SK-N-SH treated with all-trans-retinoic acid at 6 μM for 48 hours (cell line): ENCODE measurements at regions not wholly inside any gene's neighbourhood (a gene's known extent, or its start where the extent isn't known, plus 50 kb on each side); places are given as distances from the start of the nearest gene placed in this dataset.

Source experiments
- ARNTL ChIP-seq: fragments of 450-650 bp; formaldehyde crosslinking; IDR thresholded peaks from 2 replicates; pipeline ENCODE4 v1.5.0; 2020; ENCODE audit warnings: low read depth, mild to moderate bottlenecking, moderate library complexity, borderline replicate concordance
- CSDC2 ChIP-seq: fragments of 250-450 bp; sonication (Bioruptor Pico); IDR thresholded peaks from 2 replicates; pipeline ENCODE4 v1.5.0; 2020; ENCODE audit warnings: mild to moderate bottlenecking, moderate library complexity
- CSRNP3 ChIP-seq: fragments of 250-450 bp; sonication (Bioruptor Pico); IDR thresholded peaks from 2 replicates; pipeline ENCODE4 v1.5.1; 2021; ENCODE audit warnings: mild to moderate bottlenecking, moderate library complexity
- ISL1 ChIP-seq: fragments of 250-450 bp; sonication (Bioruptor Pico); IDR thresholded peaks from 2 replicates; pipeline ENCODE4 v2.1.2; 2022; ENCODE audit warnings: mild to moderate bottlenecking, moderate library complexity
- PATZ1 ChIP-seq: fragments of 250-450 bp; sonication (Bioruptor Pico); IDR thresholded peaks from 2 replicates; pipeline ENCODE4 v1.8.0; 2020; ENCODE audit warnings: mild to moderate bottlenecking, moderate library complexity, borderline replicate concordance
- POU6F1 ChIP-seq: fragments of 250-450 bp; sonication (Bioruptor Pico); IDR thresholded peaks from 2 replicates; pipeline ENCODE4 v1.8.0; 2021; ENCODE audit warnings: low read depth, mild to moderate bottlenecking, moderate library complexity, borderline replicate concordance
- PPARA ChIP-seq: fragments of 250-450 bp; sonication (Bioruptor Pico); IDR thresholded peaks from 2 replicates; pipeline ENCODE4 v1.5.0; 2020; ENCODE audit warnings: mild to moderate bottlenecking, borderline replicate concordance
- RARB ChIP-seq: fragments of 250-450 bp; sonication (Bioruptor Pico); IDR thresholded peaks from 2 replicates; pipeline ENCODE4 v1.8.0; 2021; ENCODE audit warnings: mild to moderate bottlenecking, moderate library complexity
- TSHZ2 ChIP-seq: fragments of 250-450 bp; sonication (Bioruptor Pico); IDR thresholded peaks from 2 replicates; pipeline ENCODE4 v1.5.0; 2020; ENCODE audit warnings: mild to moderate bottlenecking, moderate library complexity
- ZNF8 ChIP-seq: fragments of 450-650 bp; formaldehyde crosslinking; IDR thresholded peaks from 2 replicates; pipeline ENCODE4 v1.5.0; 2020; ENCODE audit warnings: mild to moderate bottlenecking, moderate library complexity

GRCh38 chr4:163857903-163858302 lies 363.4 kb downstream of the TMA16 start:
- TF ChIP-seq CSDC2 (CRISPR knock-in tag) = no peak
- no peak for TF ChIP-seq ISL1 (CRISPR knock-in tag)
- TF ChIP-seq PATZ1 = no peak
- TF ChIP-seq CSRNP3 (CRISPR knock-in tag) = no peak
- no peak for TF ChIP-seq POU6F1 (CRISPR knock-in tag)
- no peak for TF ChIP-seq RARB (CRISPR knock-in tag)
- no peak for TF ChIP-seq PPARA (CRISPR knock-in tag)
- TF ChIP-seq TSHZ2 = no peak
- TF ChIP-seq ZNF8 (CRISPR knock-in tag) = no peak
- no peak for TF ChIP-seq ARNTL (CRISPR knock-in tag)
